T-helper 1 cell (primary cell): ENCODE measurements at regions not wholly inside any gene's neighbourhood (a gene's known extent, or its start where the extent isn't known, plus 50 kb on each side); places are given as distances from the start of the nearest gene placed in this dataset.

ENCODE experiments used
- DNase-seq, 5 donors: peaks; one replicate each; pipeline ENCODE4 v3.0.0-alpha.2; 2012 to 2020

DNA sequence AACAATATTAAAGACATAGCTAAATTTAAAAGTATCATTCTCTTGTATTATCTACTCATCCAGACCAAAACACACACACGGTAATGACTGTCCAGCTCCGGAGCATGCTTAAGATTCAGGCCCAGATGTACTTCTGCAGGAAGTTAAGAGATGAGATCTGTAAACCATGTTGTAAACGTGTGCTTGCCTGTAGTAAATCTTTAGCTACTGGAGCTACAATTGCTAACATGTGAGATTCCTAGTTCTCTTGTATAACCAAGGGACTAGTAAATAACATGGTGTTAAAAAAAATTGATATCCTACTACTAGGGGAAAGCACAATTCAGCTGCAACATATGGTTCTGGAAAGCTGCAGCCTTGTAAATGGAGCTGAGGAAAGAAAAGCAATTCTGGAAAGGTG lies 651.7 kb upstream of the CCDC54 start:
- DNase-seq, result no peak

DNA sequence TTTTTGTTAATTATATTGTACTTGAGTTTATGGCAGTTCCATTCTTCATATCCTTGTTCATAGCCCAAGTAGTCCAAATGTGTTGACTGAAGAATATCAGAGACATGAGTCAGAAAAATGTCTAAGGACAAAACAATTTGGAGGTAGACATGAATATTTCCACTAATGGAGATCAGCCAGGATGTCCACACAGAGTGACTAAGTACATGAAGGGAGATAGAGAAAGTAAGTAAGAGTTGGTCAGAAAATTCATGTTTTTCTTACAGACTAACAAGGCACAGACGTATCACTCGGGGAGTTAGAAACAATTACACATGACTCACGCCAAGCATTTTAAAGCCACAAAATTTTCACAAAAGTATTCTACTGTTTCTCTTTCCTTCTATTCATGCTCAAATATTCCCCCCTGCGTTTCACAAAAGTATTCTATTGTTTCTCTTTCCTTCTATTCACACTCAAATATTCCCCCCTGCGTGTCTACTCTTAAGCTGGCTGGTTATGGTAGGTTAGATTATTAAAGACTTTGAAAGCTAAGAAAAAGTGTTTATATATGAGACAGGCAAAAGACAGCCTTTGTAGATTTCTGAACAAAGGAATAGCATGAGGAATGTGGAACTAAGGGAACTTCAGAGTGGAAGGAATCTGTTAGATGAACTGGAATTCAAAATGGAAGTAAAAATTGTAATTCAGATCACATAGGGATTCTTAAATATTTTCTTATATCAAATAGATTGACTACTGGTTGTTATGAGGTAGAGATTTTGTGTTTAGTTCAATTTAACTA lies 648.7 kb upstream of the CCDC54 start:
- DNase-seq, result no peak

- no peak for DNase-seq
Measured at GRCh38 chr3:106729481-106729880, 647.8 kb upstream of the CCDC54 start.

- DNase-seq, result no peak
Measured at GRCh38 chr3:106731230-106731629, 646.0 kb upstream of the CCDC54 start.

DNA sequence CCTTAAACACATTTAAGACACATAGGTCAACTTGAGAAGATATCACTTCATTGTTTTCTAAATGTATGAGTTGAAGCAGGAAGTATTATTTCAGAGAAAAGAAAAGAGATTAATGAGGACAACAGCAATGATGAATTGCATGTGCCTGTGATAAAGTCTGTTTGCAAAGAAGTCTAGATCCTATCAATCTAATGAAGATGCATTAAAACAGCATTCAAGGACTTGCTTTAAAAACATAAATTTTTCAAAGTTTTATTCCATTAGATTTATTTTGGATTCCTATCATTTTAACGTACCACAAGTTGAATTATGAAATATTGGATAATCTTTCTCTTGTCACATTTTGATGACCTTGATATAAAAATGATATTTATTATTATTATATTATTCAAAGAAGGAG lies 642.5 kb upstream of the CCDC54 start:
- DNase-seq, result no peak

- DNase-seq, result no peak
Measured at GRCh38 chr3:106737265-106737664, 640.0 kb upstream of the CCDC54 start.

DNA sequence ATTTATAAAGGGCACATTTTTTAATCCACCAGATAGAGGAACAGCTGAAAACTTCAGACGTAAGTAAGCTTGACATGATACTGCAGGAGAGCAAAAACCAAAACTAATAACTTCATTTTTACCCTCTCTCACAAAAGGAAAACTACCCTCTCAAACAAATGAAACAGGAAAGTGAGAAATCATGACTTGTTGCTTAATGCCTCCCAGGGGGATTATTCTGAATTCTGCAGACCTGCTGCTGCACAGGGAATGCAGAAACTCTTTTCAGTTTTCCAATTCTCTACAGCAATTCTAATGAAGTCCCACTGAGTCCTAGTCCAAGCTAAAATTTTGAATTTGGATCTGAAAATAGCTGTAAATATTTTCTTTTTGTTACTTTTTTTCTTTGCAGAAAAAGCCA lies 637.1 kb upstream of the CCDC54 start:
- no peak for DNase-seq

DNA sequence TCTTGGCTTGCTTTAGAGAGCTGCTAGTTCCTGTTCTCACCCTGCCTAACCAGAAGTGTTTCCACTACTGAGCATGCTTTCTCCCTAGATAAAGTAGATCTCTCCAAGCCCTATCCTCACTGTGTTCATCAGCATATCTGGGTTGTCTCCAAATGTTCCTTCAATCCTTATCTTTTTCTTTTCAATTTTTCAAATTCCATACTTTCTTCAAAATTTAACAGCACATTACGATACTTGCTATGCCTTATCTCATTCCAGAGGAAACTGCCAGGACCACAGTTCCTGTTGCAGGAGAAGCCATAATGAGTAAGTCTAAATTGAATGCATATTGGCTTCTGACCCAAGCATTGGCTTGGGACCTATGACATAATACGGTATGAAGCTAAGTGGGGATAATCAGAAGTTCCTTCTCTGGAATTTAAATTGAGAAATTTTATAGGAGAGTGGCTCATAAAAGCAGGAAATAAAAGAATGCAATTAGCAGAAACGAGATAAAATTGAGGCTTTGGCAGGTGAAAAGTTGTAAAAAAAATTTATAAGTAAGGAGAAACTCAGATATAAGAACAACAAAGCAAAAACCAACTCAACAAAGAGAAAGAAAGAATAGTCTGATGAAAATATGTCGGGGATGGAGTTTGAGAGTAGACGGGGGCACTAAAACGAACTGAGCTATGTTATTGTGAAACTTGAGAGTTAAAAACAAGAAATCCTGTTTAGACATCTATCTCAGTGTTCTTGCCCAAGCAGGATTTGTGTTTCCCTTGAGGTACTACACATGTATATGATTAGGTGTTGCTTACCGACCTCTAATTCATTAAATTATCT lies 631.7 kb upstream of the CCDC54 start:
- no peak for DNase-seq

- no peak for DNase-seq
Measured at GRCh38 chr3:106746286-106746685, 631.0 kb upstream of the CCDC54 start.

DNA sequence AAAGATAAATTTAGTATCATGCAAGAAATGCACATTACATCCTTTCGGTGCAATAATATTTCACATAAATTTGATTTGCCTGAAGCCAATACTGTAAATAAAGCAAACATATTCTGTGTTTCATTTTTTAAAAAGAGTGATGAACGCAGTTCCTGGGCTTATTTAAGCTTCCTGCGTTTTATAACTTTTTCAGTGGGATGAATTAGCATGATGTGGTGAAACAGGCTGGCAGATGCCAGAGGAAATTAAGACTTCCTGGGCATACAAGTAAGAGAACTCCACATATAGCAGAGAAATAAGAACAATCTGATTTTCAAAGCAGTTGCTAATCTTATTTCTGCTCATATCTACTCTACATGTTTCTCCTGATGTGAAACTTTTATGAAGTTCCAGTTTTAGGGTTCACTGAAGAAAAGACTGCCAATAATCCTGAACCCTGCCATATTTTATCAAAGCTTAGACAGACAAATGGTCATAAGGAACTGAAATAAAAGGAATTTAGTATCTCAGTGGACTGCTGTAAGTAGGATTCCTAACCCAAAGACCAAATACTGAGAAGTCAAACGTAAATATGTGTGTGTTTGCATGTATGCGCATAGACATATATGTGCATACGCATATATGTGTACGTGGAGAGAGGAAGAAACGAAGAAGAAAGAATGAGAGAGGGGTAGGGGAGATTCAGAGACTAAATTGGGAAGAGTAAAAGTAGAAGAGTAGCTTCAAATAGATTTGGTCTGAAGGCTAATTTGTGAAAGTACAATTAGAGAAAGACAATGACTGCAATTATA lies 628.6 kb upstream of the CCDC54 start:
- DNase-seq, result no peak

- DNase-seq, result no peak
Measured at GRCh38 chr3:106750092-106750491, 627.1 kb upstream of the CCDC54 start.

DNA sequence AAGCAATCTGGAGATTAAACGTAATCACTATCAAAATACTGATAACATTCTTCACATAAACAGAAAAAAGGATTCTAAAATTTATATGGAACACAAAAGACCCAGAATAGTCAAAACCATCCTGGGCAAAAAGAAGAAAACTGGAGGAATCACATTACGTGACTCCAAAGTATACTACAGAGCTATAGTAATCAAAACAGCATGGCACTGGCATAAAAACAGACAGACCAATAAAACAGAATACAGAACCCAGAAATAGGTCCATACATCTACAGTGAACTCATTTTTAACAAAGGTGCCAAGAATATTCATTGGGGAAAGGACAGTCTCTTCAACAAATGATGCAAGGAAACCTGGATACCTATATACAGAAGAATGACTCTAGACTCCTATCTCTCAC lies 621.9 kb upstream of the CCDC54 start:
- DNase-seq, result no peak

DNA sequence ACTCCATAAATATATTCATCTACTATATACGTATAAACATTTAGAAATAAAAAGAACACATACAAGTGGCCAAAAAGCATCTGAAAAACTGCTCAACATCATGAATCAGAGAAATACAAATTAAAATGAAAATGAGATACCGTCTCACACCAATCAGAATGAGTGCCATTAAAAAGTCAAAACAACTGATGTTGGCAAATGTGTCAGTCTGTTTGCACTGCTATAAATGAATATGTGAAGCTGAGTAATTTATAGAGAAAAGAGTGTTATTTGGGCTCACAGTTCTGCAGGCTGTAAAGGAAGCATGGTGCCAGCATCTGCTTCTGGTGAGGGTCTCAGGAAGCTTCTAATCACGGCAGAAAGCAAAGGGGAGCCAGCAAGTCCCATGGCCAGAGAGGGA lies 620.3 kb upstream of the CCDC54 start:
- DNase-seq, result no peak

GRCh38 chr3:106758459-106758858 lies 618.8 kb upstream of the CCDC54 start:
- no peak for DNase-seq

- DNase-seq, result no peak
Measured at GRCh38 chr3:106759731-106760130, 617.5 kb upstream of the CCDC54 start.

- no peak for DNase-seq
Measured at GRCh38 chr3:106765342-106765741, 611.9 kb upstream of the CCDC54 start.

DNA sequence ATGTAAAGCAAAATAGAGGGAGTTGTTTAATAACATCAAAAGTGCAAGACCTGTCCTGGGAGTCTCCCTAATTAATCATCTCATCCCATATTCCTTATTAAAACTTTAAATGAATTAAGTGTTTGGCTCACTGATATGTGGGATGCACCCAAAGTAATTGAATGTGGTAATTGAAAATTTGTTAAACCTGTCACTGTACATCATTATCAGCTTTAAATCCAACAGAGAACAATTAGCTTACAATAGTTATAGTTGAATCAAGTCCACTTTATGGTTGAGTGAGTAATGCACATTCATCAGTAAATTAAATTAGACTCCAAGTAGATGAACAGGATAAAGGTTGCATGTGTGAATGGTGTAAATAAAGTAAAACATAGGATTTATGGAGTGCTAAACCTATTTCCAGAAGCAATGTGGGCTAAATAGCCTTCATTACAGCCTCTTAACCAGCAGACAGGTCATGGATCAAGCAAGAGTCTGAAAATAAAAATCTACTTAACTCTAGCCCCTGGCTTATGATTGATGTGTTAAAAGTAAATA lies 608.2 kb upstream of the CCDC54 start:
- DNase-seq, result no peak

GRCh38 chr3:106773795-106774194 lies 603.4 kb upstream of the CCDC54 start:
- DNase-seq, result no peak

DNA sequence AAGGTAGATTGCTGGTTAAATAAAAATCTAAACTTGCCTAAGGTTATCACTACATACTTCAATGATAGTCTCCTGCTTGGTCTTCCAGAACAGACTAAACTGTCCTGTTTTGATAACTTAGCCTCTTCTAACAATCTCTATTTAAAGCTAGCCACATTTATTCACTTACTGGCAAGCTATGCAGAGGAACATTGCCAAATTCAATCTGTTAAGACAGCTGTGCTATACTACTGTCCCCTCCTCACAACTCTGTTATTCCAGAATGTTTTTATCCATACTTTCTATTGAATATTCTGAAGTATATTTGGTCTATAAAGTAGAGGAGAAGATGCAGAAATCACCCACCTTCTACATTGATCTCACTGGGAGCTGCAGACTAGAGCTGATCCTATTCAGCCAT lies 594.0 kb upstream of the CCDC54 start:
- DNase-seq, result no peak

DNA sequence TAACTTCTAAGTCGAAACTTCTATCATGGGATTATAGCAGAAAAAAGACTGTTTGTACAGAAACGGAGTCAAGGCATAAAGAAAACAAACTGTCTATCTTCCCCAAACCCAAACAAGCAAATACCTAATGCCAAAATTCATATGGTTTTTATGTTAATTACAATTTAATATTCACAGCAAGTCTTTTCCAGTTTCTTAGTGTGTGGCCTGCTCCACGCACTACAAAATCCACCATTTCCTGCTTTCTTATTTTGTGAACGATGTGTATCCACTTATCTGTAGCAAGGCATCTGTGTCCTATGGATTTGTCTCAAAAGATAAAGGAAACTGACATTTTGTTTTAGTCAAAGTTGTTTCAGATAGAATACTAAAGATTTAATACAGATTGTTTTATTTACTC lies 588.0 kb upstream of the CCDC54 start:
- no peak for DNase-seq

DNA sequence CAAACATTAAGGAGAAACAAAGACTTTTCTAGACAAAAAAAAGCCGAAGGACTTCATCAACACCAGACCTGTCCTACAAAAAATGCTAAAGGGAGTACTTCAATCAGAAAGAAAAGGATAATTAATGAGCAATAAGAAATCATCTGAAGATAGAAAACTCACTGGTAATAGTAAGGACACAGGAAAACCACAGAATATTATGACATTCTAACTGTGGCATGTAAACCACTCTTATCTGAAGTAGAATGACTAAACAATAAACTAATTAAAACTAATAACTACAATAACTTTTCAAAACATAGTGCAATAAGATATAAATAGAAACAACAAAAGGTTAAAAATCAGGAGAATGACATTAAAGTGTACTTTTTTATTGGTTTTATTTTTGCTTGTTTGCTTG lies 584.5 kb upstream of the CCDC54 start:
- DNase-seq, result no peak

GRCh38 chr3:106794442-106794841 lies 582.8 kb upstream of the CCDC54 start:
- no peak for DNase-seq

DNA sequence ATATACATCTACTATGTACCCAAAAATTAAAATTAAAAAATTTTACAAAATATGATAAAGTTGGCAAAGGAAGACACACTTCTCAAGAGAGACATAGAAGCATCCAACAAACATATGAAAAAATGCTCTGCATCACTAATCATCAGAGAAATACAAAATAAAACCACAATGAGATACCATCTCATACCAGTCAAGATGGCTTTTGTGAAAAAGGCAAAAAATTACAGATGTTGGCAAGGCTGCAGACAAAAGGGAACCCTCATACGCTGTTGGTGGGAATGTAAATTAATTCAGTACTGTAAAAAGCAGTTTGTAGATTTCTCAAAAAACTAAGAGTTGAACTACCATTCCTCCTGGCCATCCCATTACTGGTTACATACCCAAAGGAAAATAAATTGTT lies 581.7 kb upstream of the CCDC54 start:
- DNase-seq, result no peak
